Hepatocyte (in vitro differentiated cells): ENCODE measurements at regions not wholly inside any gene's neighbourhood (a gene's known extent, or its start where the extent isn't known, plus 50 kb on each side); places are given as distances from the start of the nearest gene placed in this dataset.

ENCODE experiments used
- CTCF ChIP-seq: fragments of 200-600 bp; sonication (generic); IDR thresholded peaks from 2 replicates; pipeline ENCODE4 v1.5.1; 2016; ENCODE audit warnings: antibody characterized with exemption, mild to moderate bottlenecking; ENCODE audit not compliant: poor library complexity
- EZH2 ChIP-seq: fragments of 200-600 bp; sonication (generic); IDR thresholded peaks from 2 replicates; pipeline ENCODE4 v1.6.1; 2016; ENCODE audit warnings: antibody characterized with exemption, mild to moderate bottlenecking, borderline replicate concordance
- EZH2phosphoT487 ChIP-seq: fragments of 200-600 bp; sonication (generic); IDR thresholded peaks from one replicate; pipeline ENCODE4 v1.6.1; 2018; ENCODE audit warnings: antibody characterized with exemption, mild to moderate bottlenecking, low read depth, moderate library complexity; ENCODE audit not compliant: unreplicated experiment, severe bottlenecking

- TF ChIP-seq CTCF = no peak
- no peak for TF ChIP-seq EZH2
- no peak for TF ChIP-seq EZH2phosphoT487
These were observed 62.5 kb downstream of the NPY1R start for GRCh38 chr4:163269869-163270268.
